ENCODE measurements at regions not wholly inside any gene's neighbourhood (a gene's known extent, or its start where the extent isn't known, plus 50 kb on each side); places are given as distances from the start of the nearest gene placed in this dataset.
"Not testable (repeated sequence)": the region's sequence is repeated elsewhere in the genome, so short reads cannot be mapped to it uniquely, and the experiment has no call there.

DNA sequence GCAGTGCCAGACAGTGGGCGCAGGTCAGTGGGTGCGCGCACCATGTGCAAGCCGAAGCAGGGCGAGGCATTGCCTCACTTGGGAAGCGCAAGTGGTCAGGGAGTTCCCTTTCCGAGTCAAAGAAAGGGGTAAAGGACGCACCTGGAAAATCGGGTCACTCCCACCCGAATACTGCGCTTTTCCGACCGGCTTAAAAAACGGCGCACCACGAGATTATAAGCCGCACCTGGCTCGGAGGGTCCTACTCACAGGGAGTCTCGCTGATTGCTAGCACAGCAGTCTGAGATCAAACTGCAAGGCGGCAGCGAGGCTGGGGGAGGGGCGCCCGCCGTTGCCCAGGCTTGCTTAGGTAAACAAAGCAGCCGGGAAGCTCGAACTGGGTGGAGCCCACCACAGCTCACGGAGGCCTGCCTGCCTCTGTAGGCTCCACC lies 77.9 kb downstream of the NR4A2 start:
- DNase-seq: peak; percentile 63

DNA sequence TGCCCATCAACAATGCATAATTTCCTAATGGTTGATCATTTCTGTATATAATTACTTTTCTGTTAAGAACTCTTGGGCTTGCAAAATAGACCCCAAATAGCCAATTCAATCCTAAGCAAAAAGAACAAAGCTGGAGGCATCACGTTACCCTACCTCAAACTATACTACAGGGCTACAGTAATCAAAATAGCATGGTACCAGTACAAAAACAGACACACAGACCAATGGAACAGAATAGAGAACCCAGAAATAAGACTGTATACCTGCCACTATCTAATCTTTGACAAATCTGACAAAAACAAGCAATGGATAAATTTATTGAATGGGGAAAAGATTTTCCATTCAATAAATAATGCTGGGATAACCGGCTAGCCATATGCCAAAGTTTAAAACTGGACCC lies 78.8 kb downstream of the NR4A2 start:
- no peak for DNase-seq

- DNase-seq: no peak
Measured at GRCh38 chr2:156242874-156243273, 89.6 kb downstream of the NR4A2 start.

DNA sequence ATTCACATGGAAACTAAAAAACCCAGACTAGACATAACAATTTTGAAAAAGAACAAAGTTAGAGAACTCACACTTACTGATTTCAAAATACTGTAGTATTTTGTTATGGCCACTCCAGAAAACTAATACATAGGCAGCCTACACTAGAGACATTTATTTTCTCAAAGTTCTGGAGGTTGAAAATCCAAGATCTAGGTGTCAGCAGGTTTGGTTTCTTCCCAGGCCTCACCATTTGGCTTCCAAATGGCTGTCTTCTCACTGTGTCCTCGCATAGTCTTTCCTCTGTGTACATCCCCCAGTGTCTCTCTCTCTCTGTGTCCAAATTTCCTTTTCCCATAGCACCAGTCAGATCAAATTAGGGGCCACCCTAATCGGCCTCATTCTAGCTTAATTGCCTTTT lies 95.0 kb downstream of the NR4A2 start:
- DNase-seq: no peak

DNA sequence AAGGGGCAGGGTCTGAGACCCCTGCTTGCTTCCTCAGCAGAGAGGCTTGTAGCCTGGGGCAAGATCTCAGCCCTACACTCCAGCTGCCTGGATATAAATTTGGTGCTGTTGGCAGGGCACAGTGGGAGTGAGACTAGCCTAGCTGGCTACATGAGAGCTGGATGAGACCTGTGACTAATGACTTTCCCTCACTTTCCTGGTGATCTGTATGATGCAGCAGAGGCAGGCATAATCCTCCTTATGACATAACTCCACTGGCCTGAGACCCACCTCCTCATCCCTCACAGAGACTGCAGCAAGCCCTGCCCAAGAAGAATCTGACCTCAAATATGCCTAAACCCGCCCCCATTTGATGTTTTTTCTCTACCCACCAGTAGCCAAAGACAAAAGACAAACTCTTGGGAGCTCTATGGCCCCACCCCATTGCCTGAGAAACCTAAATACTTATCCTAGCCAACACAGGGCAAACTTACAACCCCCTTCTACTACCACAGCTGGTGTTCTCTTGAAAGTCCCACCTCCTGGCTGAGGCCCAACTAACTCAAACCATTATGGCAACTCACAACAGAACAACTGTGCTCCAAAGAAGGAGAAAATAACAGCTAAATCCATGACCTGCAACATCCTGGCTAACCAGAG lies 102.7 kb downstream of the NR4A2 start:
- DNase-seq: no peak

DNA sequence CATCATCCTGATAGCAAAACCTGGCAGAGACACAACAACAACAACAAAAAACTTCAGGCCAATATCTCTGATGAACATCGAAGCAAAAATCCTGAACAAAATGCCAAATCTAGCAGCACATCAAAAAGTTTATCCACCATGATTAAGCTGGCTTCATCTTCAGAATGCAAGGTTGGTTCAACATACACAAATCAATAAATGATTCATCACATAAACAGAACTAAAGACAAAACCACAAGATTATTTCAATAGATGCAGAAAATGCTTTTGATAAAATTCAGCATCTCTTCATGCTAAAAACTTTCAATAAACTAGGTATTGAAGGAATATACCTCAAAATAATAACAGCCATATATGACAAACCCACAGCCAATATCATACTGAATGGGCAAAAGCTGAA lies 109.2 kb downstream of the NR4A2 start:
- DNase-seq: not testable (repeated sequence)

DNA sequence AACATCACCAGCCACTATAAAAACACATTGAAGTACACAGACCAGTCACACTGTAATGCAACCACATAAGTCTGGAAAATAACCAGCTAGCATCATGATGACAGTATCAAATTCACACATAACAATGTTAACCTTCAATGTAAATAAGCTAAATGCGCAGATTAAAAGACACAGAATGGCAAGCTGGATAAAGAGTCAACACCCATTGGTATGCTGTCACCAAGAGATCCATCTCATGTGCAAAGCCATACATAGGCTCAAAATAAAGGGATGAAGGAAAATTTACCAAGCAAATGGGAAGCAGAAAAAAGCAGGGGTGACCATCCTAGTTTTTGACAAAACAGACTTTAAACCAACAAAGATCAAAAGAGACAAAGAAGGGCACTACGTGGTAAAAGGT lies 110.8 kb downstream of the NR4A2 start:
- no peak for DNase-seq

- DNase-seq: no peak
Measured at GRCh38 chr2:156219491-156220100, 112.9 kb downstream of the NR4A2 start.

GRCh38 chr2:156215656-156216055 lies 116.9 kb downstream of the NR4A2 start:
- DNase-seq: no peak

DNA sequence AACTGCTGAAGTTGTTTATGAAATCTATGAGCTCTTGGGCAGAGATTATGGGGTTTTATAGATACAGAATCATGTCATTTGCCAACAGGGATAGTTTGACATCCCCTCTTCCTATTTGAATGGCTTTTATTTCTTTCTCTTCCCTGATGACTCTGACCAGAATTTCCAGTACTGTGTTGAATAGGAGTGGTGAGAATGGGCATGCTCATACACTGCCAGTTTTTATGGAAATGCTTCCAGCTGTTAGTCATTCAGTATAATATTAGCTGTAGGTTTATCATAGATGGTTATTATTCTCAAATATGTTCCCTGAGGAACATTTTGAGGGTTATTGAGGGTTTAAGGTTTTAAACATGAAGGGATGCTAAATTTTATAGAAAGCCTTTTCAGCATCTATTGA lies 121.2 kb downstream of the NR4A2 start:
- no peak for DNase-seq

DNA sequence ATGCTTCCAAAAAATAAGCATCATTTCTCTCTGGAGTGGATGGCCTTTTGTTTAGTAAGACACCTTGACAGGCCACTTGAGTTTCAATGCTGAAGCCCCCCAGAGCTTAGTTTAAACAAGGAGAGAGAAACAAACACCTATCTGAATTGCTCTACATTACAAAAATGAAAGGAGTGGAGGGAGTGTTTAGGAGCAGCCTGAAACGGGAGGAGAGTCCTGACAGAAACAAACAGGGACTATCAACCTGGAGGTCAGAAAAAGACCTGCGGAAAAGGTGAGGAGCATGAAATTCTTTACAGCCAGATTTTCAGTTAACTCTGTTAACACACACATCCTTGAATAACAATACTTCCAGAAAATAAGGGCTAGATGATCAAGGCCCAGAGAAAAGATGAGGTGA lies 126.2 kb downstream of the NR4A2 start:
- no peak for DNase-seq

GRCh38 chr2:156199588-156199987 lies 132.9 kb downstream of the NR4A2 start:
- no peak for DNase-seq

DNA sequence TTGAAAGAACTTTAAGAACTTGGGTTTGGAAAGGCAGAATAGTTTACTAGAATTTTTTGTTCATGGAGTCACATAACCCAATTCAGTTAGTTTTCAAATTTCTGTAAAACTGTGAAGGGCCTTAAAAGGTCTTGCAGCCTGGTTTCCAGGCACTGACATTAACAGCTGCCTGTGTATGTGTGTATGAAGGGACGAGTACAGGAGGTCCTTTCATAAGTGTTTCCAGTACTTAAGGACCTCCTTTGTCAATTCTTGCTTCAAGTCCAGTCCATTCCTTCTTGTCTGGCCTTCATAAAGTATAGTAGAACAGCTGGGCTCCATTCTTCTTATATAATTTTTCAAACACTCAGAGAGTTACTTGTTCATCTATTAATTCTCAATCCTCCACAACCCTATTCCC lies 136.5 kb downstream of the NR4A2 start:
- no peak for DNase-seq

DNA sequence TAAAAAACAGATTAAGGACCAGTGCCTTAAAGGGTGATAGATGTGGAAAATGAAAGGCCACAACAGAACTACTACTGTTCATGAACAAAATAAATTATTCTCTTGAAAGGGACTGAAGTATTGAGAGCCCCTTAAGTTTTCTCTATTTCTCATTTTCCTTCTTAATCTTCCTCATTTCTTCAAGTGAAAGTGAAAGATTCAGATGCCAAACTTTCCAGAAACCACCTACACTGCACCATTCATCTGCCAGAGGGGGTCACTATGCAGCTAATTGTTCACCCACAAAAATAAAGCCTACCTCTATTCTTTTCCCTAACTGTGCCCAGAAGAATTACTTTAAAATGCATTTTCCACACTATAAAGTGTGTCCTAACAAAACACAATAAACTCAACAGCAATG lies 140.1 kb downstream of the NR4A2 start:
- DNase-seq: no peak

DNA sequence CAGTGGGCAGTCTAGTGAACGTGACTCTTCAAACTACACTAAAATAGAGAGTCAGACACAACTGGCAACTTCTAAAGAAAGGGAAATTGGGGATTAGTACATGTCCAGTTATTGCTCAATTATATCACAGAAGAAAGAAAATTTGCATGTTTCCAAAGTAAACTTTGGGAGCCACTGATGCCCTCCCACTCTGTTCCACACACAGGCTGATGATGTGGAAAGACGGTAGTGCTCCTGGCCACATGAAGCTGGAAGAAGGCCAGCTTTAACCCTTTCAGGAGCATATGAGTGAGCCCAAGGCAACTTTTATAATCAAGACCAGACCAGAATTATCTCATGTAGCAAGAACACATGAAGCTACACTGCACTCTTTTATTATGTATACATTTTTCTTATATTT lies 141.0 kb downstream of the NR4A2 start:
- no peak for DNase-seq

- DNase-seq: peak; percentile 39
Measured at GRCh38 chr2:156190517-156190916, 142.0 kb downstream of the NR4A2 start.

DNA sequence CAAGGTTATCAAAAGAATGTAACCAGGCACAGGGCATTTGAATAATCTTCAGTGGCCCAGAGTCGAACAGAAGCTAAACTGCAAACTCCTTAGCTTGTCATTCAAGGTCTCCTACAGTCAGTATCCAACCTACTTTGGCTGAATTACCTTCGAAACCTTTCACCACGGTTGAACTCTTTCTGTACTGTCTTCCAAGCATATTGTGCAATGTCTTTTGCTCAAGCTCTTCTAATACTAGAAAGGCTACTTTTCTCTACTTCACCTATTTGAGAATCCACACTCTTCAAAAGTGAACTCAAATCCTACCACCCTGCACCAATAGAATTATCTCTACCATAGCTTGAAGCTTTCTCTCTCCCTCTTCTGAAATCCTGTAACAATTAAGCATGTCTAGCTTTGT lies 142.9 kb downstream of the NR4A2 start:
- DNase-seq: peak; percentile 63

GRCh38 chr2:156189143-156189542 lies 143.4 kb downstream of the NR4A2 start:
- peak; percentile 93 for DNase-seq

DNA sequence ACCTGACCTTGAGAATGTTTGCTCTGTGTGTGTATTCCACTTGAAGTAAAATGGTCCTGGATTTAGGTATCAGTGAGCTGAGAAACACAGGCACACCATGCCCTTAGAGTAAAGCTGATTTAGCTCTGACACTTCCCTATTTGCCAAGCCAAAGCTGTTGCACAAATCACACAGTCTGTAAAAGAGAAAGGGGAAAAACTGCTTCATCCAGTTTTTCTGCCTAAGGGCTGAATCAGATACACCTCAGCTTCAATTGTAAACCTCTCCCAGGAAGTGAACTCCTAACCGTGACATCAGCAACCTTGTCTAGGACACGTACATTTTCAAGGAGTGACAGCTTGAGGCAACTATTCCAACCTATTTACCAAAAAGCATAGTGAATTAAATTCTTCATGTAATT lies 150.4 kb downstream of the NR4A2 start:
- peak; percentile 98 for DNase-seq

GRCh38 chr2:156181208-156181607 lies 151.3 kb downstream of the NR4A2 start:
- DNase-seq: peak; percentile 72

DNA sequence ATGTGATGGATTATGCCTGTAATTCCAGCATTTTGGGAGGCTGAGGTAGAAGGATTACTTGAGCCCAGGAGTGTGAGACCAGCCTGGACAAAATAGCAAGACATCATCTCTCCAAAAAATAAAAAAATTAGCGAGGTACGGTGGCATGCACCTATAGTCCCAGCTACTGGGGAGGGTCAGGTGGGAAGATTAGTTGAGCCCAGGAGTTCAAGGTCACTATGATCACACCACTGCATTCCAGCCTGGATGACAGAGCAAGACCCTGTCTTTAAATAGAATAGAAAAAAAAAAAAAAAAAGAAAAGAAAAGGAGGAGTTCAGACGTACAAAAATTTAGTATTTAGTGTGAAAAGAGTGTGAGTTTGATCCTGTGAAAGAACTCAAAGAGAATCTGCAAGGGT lies 154.9 kb downstream of the NR4A2 start:
- DNase-seq: no peak

GRCh38 chr2:156175946-156176345 lies 156.6 kb downstream of the NR4A2 start:
- DNase-seq: no peak

DNA sequence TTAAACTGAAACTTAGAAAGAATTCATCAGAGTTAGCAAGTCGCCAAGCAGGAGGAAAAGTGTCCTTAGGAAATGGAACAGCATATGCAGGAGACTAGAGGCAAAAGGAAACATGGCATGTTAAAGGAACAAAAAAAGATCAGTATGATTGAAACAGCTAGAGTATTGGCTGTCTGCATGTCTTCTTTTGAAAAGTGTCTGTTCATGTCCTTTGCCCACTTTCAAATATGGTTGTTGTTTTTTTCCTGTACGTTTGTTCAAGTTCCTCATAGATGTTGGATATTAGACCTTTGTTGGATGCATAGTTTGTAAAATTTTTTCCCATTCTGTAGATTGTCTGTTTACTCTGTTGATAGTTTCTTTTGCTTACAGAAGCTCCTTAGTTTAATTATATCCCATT lies 161.6 kb downstream of the NR4A2 start:
- DNase-seq: no peak

GRCh38 chr2:156165742-156166141 lies 166.8 kb downstream of the NR4A2 start:
- no peak for DNase-seq

- DNase-seq: no peak
Measured at GRCh38 chr2:156164091-156164720, 168.3 kb downstream of the NR4A2 start.

Data from DMS53 (cell line).